ENCODE measurements at regions not wholly inside any gene's neighbourhood (a gene's known extent, or its start where the extent isn't known, plus 50 kb on each side); places are given as distances from the start of the nearest gene placed in this dataset.
"Not testable (repeated sequence)": the region's sequence is repeated elsewhere in the genome, so short reads cannot be mapped to it uniquely, and the experiment has no call there.

DNA sequence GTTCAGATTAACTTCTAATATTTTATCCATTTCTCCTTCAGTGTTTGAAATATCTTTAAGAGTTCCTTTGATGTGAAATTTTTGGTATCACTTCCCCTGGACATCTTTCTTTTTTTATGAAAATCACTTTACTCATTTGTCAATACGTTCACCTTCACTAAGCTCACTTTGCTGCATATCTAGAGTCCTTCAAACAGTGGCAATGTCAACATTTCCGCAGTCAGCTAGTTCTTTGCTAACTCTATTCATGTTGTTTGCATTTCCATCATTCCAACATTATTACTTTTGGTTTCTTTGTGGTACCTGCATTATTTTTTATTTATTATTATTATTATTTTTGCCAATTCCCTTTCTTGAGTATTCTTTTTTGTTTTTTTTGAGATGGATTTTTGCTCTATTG lies 203.0 kb downstream of the GPAT3 start:
- no peak for DNase-seq (ENCODE audit: low read depth)
- H3K4me3 ChIP-seq (ENCODE audit: control insufficient read depth, low read depth, low read length): no peak overlapping the region
- TF ChIP-seq, protein P1, sequence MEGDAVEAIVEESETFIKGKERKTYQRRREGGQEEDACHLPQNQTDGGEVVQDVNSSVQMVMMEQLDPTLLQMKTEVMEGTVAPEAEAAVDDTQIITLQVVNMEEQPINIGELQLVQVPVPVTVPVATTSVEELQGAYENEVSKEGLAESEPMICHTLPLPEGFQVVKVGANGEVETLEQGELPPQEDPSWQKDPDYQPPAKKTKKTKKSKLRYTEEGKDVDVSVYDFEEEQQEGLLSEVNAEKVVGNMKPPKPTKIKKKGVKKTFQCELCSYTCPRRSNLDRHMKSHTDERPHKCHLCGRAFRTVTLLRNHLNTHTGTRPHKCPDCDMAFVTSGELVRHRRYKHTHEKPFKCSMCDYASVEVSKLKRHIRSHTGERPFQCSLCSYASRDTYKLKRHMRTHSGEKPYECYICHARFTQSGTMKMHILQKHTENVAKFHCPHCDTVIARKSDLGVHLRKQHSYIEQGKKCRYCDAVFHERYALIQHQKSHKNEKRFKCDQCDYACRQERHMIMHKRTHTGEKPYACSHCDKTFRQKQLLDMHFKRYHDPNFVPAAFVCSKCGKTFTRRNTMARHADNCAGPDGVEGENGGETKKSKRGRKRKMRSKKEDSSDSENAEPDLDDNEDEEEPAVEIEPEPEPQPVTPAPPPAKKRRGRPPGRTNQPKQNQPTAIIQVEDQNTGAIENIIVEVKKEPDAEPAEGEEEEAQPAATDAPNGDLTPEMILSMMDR (IDR thresholded peaks at IDR 0.05; ENCODE audit: control insufficient read depth, insufficient read depth, low read depth, low read length, missing control alignments): no peak

DNA sequence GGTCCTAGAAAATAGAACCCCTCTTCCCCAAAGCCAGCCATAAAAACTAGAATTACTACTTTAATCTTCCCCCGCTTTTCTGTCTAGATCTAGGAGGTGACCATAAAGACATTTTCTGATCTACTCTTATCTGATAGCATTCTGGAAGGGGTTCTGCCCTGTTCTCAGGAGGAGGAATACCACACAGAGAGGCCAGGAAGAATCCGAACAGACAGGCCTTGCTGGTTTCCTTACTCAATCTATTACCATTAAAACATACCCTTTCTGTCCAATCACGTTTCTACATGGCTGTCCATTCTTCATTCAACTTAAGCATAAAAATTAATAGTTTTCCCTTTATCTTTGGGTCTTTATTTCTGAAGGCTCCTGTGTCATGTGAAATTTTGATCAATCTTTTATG lies 198.7 kb downstream of the GPAT3 start:
- no peak overlapping the region for H3K4me3 ChIP-seq (ENCODE audit: control insufficient read depth, low read depth, low read length)
- no peak for DNase-seq (ENCODE audit: low read depth)
- TF ChIP-seq, protein P1 (IDR thresholded peaks at IDR 0.05; ENCODE audit: control insufficient read depth, insufficient read depth, low read depth, low read length, missing control alignments): no peak

DNA sequence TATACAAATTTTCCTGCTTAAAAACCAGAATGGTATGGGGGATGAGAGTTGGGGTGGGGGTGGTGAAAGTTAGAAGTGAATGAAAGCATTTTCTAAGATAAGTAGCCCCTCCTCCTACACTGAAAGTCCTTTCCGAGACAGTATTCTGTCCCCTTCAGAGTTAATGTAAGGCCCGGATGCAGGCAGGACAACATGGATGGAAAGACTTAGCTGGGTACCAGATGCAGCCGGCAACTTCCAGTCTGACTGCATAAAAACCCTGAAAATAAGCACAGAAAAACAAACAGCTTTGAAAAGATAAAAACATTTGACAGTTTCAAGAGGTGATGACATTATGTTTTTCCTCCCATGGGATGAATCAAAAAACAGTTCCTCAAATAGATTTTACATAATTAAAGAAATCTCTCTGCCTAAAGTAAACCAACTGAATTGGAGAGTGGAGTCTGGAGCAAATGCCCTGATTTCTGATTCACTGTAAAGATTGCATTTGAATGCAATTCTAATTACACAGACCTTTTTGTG lies 196.3 kb downstream of the GPAT3 start:
- TF ChIP-seq, protein P1 (IDR thresholded peaks at IDR 0.05; ENCODE audit: control insufficient read depth, insufficient read depth, low read depth, low read length, missing control alignments): no peak
- DNase-seq (ENCODE audit: low read depth): no peak
- no peak overlapping the region for H3K4me3 ChIP-seq (ENCODE audit: control insufficient read depth, low read depth, low read length)

DNA sequence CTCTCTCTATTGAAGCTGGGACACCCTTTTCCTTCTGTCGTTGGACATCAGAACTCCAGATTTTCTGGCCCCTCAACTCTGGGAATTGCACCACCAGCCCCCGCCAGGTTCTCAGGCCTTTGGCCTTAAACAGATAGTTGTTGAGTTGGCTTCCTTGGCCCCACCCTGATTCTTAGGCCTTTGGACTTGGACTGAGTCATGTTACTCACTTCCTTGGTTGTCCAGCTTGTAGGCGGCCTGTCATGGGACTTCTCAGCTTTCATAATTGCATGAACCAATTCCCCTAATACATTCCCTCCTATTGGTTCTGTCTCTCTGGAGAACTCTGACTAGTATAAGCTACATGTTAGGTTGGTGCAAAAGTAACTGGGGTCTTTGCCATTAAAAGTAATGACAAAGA lies 195.7 kb downstream of the GPAT3 start:
- peak; percentile 2 for DNase-seq (ENCODE audit: low read depth)
- TF ChIP-seq, protein P1 (IDR thresholded peaks at IDR 0.05; ENCODE audit: control insufficient read depth, insufficient read depth, low read depth, low read length, missing control alignments): no peak
- no peak overlapping the region for H3K4me3 ChIP-seq (ENCODE audit: control insufficient read depth, low read depth, low read length)

DNA sequence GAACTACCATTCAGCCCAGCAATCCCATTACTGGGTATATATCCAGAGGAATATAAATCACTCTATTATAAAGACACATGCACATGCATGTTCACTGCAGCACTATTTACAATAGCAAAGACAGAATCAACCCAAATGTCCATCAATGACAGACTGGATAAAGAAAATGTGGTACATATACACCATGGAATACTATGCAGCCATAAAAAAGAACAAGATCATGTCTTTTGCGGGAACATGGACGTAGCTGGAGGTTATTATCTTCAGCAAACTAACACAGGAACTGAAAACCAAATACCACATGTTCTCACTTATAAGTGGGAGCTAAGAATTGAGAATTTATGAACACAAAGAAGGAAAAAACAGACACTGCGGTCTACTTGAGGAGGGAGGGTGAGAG lies 195.1 kb downstream of the GPAT3 start:
- H3K4me3 ChIP-seq (ENCODE audit: control insufficient read depth, low read depth, low read length); DNase-seq (ENCODE audit: low read depth): not testable (repeated sequence)

DNA sequence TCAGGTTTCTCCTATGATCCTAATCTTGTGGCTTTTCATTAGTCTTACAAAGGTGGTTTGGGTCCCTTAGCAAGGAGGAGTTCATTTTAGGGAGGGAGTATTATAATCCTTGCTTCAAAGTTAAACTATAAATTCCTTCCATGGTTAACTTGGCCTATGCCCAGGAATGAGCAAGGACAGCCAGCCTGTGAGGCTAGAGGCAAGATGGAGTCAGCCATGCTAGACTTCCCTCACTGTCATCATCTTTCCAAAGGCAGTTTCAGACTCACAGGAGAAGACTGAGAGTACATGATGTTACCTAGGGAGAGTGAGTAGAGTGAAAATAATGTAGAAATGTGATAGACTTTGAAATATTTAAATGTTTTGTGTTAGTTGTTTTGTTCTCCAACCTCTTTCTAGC lies 192.3 kb downstream of the GPAT3 start:
- no peak overlapping the region for H3K4me3 ChIP-seq (ENCODE audit: control insufficient read depth, low read depth, low read length)
- no peak for DNase-seq (ENCODE audit: low read depth)
- TF ChIP-seq, protein P1 (IDR thresholded peaks at IDR 0.05; ENCODE audit: control insufficient read depth, insufficient read depth, low read depth, low read length, missing control alignments): no peak

DNA sequence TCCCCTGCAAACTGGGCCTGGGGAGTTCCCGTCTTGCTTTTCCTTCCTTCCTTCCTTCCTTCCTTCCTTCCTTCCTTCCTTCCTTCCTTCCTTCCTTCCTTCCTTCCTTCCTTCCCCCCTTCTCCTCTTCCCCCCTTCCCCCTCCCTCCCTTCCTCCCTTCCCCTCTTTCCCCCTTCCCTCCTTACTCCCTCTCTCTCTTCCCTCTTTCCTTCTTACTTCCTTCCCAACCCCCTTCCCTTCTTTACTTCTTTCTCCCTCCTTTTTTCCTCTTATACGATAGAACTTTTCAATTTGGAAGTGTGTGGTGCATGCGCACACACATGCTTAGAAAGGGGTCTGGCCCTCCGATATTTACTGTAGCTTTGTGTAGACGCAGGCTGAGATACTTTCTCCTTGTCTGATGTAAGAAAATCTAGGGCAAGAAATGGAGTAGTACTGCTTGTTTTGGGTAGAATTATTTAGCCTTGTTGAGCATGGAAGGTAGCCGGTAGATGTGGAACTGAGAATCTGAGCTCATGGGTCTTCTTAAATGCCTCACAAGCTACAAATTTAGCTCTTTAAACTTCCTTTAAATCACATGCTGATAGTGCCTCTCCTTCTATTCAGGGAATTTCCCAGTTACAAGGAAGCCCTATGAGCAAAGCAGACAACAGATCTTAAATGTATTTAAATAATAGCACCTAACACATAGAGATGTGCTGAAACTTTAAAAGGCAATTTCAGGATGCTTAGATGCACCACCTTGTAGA lies 189.6 kb downstream of the GPAT3 start:
- TF ChIP-seq, protein P1 (IDR thresholded peaks at IDR 0.05; ENCODE audit: control insufficient read depth, insufficient read depth, low read depth, low read length, missing control alignments): no peak
- H3K4me3 ChIP-seq (ENCODE audit: control insufficient read depth, low read depth, low read length): no peak overlapping the region
- DNase-seq (ENCODE audit: low read depth): no peak

Measured in AG09309 (cell line).